ENCODE measurements at regions not wholly inside any gene's neighbourhood (a gene's known extent, or its start where the extent isn't known, plus 50 kb on each side); places are given as distances from the start of the nearest gene placed in this dataset.
"Not testable (repeated sequence)": the region's sequence is repeated elsewhere in the genome, so short reads cannot be mapped to it uniquely, and the experiment has no call there.

- no peak for DNase-seq (ENCODE audit: low spot score)
- TF ChIP-seq CTCF (IDR thresholded peaks at IDR 0.05; ENCODE audit: extremely low read depth, missing control alignments) = no peak
Observed at GRCh38 chr5:97495301-97495700, 312.3 kb upstream of the RIOK2 start.

- no peak for TF ChIP-seq CTCF (IDR thresholded peaks at IDR 0.05; ENCODE audit: extremely low read depth, missing control alignments)
- DNase-seq (ENCODE audit: low spot score) = no peak
Observed at GRCh38 chr5:97496037-97496436, 313.0 kb upstream of the RIOK2 start.

- no peak for TF ChIP-seq CTCF (IDR thresholded peaks at IDR 0.05; ENCODE audit: extremely low read depth, missing control alignments)
- no peak for DNase-seq (ENCODE audit: low spot score)
Observed at GRCh38 chr5:97498657-97499056, 315.6 kb upstream of the RIOK2 start.

GRCh38 chr5:97499605-97500004, 316.6 kb upstream of the RIOK2 start:
- DNase-seq (ENCODE audit: low spot score) = no peak
- TF ChIP-seq CTCF (IDR thresholded peaks at IDR 0.05; ENCODE audit: extremely low read depth, missing control alignments) = no peak

GRCh38 chr5:97501286-97501964, 318.4 kb upstream of the RIOK2 start:
- no peak for DNase-seq (ENCODE audit: low spot score)
- no peak for TF ChIP-seq CTCF (IDR thresholded peaks at IDR 0.05; ENCODE audit: extremely low read depth, missing control alignments)

GRCh38 chr5:97501965-97502305, 318.9 kb upstream of the RIOK2 start:
- TF ChIP-seq CTCF (IDR thresholded peaks at IDR 0.05; ENCODE audit: extremely low read depth, missing control alignments) = no peak
- no peak for DNase-seq (ENCODE audit: low spot score)

- no peak for DNase-seq (ENCODE audit: low spot score)
- no peak for TF ChIP-seq CTCF (IDR thresholded peaks at IDR 0.05; ENCODE audit: extremely low read depth, missing control alignments)
Observed at GRCh38 chr5:97508864-97509263, 325.8 kb upstream of the RIOK2 start.

- not testable (repeated sequence) for DNase-seq (ENCODE audit: low spot score)
Observed at GRCh38 chr5:97519565-97519964, 336.5 kb upstream of the RIOK2 start.

- DNase-seq (ENCODE audit: low spot score) = not testable (repeated sequence)
Observed at GRCh38 chr5:97523336-97523735, 340.3 kb upstream of the RIOK2 start.

All from GM20000 (cell line).